GM12872 (cell line): ENCODE measurements at regions not wholly inside any gene's neighbourhood (a gene's known extent, or its start where the extent isn't known, plus 50 kb on each side); places are given as distances from the start of the nearest gene placed in this dataset.

ENCODE experiments used
- TF ChIP-seq, protein P1 (sequence below): IDR thresholded peaks from 3 replicates; pipeline ENCODE4 v1.5.1; 2011; ENCODE audit warnings: low read depth, mild to moderate bottlenecking, low read length, moderate library complexity; ENCODE audit not compliant: insufficient read depth

DNA sequence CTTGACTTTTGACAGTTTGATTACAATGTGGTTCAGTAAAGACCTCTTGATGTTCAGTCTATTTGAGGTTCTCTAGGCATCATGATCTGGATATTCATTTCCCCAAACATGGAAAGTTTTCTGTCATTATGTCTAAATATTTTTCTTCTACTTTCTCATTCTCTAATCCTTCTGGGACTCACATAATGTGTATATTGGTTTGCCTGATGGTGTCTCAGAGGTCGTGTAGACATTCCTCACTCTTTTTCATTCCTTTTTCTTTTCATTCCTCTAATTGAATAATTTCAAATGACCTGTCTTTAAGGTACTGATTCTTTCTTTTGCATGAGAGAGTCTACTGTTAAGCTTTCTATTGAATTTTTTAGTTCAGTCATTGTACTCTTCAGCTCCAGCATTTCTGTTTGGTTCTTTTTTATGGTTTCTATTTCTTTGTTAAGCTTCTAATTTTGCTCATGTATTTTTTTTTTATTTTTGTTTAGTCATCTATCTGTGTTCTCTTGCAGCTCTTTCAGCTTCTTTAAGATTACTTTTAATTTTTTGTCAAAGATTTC, 158.4 kb downstream of the GDAP2 start:
- TF ChIP-seq, protein P1, sequence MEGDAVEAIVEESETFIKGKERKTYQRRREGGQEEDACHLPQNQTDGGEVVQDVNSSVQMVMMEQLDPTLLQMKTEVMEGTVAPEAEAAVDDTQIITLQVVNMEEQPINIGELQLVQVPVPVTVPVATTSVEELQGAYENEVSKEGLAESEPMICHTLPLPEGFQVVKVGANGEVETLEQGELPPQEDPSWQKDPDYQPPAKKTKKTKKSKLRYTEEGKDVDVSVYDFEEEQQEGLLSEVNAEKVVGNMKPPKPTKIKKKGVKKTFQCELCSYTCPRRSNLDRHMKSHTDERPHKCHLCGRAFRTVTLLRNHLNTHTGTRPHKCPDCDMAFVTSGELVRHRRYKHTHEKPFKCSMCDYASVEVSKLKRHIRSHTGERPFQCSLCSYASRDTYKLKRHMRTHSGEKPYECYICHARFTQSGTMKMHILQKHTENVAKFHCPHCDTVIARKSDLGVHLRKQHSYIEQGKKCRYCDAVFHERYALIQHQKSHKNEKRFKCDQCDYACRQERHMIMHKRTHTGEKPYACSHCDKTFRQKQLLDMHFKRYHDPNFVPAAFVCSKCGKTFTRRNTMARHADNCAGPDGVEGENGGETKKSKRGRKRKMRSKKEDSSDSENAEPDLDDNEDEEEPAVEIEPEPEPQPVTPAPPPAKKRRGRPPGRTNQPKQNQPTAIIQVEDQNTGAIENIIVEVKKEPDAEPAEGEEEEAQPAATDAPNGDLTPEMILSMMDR: no peak

DNA sequence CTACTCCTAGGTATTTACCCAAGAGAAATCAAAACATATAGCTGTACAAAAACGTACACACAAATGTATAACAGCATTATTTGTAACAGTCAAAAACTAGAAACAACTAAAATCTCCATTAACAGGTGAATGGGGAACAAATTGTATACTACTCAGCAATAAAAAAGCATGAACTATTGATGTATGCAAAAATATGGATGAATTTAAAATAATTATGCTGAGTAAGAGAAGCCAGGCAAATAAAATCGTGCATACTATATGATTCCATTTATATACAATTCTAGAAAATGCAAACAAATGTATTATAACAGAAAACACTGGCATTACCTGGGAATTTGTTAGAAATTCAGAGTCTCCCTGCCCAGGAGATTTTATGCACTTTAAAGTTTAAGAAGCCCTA, 150.1 kb downstream of the GDAP2 start:
- TF ChIP-seq, protein P1: no peak

DNA sequence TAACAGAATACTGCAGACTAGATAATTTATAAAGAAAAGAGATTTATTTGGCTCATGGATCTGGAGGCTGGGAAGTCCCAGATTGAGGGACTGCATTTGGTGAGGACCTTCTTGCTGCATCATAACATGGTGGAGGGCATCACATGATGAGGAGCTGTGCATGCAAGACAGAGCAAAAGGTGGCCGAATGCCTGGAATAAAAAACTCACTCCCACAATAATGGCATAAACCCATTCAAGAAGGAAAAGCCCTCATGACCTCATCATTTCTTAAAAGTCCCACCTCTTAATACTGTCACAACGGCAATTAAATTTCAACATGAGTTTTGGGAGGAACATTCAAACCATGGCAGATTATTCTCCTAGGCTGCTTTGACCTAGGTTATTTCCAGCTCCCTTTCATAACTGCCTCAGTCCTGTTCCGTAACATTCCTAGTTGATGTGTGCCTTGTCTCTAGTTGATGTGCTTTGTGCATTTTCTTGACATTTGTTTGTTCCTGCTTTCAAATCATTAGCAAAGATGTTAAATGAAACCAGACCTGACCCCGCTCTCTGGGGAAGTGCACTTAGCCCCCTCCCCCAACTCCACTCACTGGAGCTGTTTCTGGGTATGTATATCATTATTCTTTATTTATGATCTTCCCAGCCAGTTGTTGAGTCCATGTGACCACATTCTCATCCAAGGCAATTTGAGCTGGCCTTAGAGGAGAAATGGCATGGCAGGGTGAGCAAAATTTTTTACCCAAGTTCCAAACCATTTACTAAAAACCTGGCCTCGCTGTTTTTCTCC, 148.5 kb downstream of the GDAP2 start:
- TF ChIP-seq, protein P1: no peak

DNA sequence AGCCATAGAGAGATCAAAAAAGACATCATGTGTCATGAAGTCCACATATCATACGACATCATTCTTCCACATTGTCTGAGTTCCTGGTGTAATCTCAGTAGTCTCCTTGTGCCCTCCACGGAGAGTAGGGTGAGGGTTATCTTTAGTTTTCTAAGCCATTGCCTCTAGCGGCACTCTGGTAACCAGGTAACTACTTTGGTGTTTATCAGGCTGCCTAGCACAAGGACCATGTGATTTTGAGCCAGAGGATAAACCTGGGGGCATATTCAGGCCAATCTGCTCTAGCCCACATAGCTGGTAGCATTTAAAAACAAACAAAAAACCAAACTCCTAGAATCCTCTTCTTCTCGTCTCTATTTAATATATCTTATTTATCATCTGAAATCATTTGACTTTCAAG, 147.4 kb downstream of the GDAP2 start:
- TF ChIP-seq, protein P1: no peak

DNA sequence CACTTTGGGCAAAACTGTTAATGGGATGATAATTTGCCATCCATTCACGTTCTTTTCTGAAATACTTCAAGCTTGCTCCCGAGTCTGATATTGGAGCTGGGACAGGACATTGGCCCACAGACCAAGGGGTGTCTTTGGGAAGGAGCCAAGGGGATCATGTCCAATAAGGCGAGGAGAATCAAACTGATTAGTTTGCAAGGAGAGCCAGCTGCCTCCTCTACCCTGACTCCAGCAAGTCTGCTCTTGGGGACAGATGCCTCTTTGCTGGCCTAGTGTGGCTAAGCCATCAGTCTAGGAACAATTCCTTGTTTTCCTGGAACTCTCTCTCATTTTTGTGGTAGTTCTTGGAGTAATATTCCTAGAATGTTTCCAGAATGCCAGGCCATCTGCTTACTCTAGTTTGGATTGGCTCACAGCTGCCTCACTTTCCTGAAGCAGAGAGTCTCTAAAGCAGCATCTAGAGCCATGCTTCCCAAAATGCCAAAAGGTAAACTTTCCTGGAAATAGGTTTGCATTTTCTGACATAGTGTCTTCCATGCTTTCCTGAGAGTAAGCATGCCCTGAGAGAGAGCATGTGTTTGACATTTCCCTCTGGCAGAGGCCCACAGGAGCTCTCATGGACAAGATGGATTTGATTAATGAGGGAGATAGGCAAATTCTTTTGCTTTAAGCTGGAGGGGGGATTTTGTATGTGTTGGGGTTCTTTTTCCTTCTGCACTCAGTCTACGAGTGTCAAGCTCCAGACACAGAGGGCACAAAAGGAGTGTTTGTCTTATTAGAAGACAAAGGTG, 145.6 kb downstream of the GDAP2 start:
- TF ChIP-seq, protein P1: no peak

DNA sequence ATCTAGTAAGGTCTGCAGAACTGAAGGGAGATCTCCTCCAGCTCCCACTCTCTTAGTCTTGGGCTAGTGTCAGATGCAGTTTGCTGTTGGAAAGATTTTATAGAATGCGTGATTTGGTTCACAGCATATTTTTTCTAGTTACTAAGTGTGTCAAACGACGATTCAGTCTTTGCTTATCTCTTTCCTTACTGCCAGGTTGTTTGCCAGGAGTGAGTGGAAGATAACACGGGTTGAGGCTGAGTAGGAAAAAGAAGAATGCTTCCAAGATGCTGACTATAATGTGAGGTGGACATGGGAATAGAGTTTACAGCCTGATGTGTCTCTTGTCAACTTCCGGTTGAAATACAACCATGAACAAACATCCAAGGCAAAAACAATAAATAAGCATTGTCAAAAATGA, 141.4 kb downstream of the GDAP2 start:
- TF ChIP-seq, protein P1: no peak

DNA sequence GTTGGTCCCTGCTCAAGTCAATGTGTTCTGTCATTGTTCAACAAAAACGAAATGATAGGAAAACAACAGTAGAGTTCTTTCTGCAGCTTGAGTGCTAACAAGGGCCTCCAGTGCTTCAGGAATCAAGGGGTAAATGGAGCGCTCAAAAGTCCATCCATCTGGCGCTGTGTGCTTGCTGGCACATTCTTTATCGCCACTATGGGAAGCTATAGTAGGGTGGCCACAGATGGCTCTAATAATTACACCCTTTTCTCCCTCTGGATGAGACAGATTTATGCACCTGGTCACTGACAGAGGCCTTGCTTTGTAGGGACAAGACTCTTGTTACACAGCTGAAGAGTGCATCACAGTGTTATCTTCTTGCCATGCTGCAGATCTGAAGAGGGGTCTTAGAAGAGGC, 136.0 kb downstream of the GDAP2 start:
- TF ChIP-seq, protein P1: no peak
